Prostate gland (tissue), 2 donors: ENCODE measurements at regions not wholly inside any gene's neighbourhood (a gene's known extent, or its start where the extent isn't known, plus 50 kb on each side); places are given as distances from the start of the nearest gene placed in this dataset.
"Not testable (repeated sequence)": the region's sequence is repeated elsewhere in the genome, so short reads cannot be mapped to it uniquely, and the experiment has no call there.

Experiments
- DNase-seq: peaks from one replicate; pipeline ENCODE4 v3.0.0-alpha.2; 2019; ENCODE audit warnings: low spot score
- H3K27ac ChIP-seq, 2 donors: fragments of 200-600 bp; sonication (generic); 2 replicates each; pipeline ENCODE4 v1.5.1; 2017 to 2019
- H3K27me3 ChIP-seq: fragments of 200-600 bp; sonication (generic); replicated peaks from 2 replicates; pipeline ENCODE4 v1.5.1; 2019; ENCODE audit not compliant: insufficient read depth
- H3K36me3 ChIP-seq, 2 donors: fragments of 200-600 bp; sonication (generic); 1 replicate in 1 of 2; 2 replicates in 1 of 2; pipeline versions ENCODE4 v1.5.1 to v1.8.1; 2017 to 2019
- H3K4me1 ChIP-seq: fragments of 200-600 bp; sonication (generic); replicated peaks from 2 replicates; pipeline ENCODE4 v1.5.1; 2019
- H3K4me3 ChIP-seq, 2 donors: fragments of 200-600 bp; sonication (generic); 2 replicates each; pipeline ENCODE4 v1.5.1; 2017 to 2019
- H3K9me3 ChIP-seq: fragments of 200-600 bp; sonication (generic); 2 replicates; pipeline ENCODE4 v1.5.1; 2017
- WGBS: methylation state at CpG from one replicate; pipeline ENCODE4 v1.1.5; 2018; 5-methylcytosine and 5-hydroxymethylcytosine counted together
- intact Hi-C: fragments of 100-400 bp; cut with DNase I; formaldehyde crosslinking; loops from one replicate; pipeline ENCODE4 v1.14.2; 2022

DNA sequence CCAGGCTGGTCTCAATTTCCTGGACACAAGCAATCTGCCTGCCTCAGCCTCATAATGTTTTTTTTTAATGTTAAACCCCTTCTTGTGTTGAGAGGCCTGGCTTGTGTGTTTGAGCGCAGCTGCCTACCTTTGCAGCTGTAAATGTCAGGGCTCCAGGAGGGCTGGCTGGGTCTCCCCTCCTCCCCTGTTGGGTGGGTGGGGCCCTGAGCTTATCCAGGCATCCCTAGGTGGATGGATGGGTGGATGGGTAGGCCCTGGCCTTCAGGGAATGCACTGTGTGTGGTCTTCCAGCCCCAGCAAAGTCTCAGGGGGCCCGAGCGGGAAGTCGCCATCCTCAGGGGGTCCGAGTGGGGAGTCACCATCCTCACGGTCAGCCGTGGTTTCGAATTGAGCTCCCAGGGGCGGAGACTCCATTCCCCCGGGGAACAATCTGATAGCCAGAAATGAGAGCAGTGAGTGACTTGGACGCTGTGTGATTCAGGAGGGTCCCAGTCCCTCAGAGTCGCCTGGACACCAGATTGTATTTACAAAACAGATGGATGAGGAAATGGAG lies 279.4 kb upstream of the PLGLB2 start:
- WGBS = 77% methylated on average over 12 of the region's 12 CpGs
- intact Hi-C loops, DNase-seq, H3K4me1 ChIP-seq, H3K27me3 ChIP-seq, H3K36me3 ChIP-seq, H3K4me3 ChIP-seq, H3K9me3 ChIP-seq, H3K27ac ChIP-seq: not testable (repeated sequence)

DNA sequence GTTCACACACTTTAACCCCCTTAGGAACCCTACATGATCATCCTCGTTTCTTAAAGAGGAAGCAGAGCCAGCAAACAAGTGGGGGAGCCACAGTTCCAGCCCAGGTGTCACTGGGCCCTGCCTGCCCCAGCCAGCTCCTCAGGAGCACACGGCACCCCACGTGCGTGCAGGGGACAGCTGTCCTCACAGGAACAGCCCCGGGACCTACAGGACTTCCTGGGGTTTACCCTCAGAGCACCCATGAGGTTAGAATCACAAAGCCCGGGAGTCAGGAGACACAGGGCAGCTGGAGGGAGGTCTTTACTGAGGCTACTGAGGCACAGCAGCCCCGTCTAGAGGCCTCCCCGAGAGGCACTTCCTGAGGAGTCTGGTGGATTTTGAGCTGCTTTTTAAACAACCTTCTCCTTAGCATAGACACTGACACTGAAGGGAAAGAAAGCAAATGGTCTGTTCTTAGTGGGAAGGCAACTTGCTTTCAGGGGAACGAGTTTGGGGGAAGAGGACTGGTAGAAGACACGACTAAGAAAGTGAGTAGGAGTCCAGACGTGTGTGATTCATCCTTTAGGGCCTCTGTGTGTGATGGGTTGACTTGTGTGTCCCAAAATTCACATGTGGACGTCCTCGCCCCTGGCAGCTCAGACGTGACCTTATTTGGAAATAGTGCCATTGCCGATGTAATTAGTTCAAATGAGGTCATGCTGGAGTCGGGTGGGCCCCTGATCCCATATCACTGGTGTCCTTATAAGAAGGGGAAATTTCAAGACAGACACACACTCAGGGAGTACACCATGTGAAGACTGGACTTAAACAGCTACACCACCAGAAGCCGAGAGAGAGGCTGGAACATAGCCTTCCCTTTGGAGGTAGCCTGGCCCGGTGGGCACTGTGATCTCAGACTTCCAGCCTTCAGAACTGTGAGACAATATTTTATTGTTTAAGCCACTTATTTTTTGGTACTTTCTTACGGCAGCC lies 278.4 kb upstream of the PLGLB2 start:
- H3K27ac ChIP-seq, H3K4me1 ChIP-seq, H3K9me3 ChIP-seq, H3K4me3 ChIP-seq, intact Hi-C loops, DNase-seq, H3K36me3 ChIP-seq, H3K27me3 ChIP-seq: not testable (repeated sequence)
- WGBS = 78% methylated on average over 11 of the region's 19 CpGs

DNA sequence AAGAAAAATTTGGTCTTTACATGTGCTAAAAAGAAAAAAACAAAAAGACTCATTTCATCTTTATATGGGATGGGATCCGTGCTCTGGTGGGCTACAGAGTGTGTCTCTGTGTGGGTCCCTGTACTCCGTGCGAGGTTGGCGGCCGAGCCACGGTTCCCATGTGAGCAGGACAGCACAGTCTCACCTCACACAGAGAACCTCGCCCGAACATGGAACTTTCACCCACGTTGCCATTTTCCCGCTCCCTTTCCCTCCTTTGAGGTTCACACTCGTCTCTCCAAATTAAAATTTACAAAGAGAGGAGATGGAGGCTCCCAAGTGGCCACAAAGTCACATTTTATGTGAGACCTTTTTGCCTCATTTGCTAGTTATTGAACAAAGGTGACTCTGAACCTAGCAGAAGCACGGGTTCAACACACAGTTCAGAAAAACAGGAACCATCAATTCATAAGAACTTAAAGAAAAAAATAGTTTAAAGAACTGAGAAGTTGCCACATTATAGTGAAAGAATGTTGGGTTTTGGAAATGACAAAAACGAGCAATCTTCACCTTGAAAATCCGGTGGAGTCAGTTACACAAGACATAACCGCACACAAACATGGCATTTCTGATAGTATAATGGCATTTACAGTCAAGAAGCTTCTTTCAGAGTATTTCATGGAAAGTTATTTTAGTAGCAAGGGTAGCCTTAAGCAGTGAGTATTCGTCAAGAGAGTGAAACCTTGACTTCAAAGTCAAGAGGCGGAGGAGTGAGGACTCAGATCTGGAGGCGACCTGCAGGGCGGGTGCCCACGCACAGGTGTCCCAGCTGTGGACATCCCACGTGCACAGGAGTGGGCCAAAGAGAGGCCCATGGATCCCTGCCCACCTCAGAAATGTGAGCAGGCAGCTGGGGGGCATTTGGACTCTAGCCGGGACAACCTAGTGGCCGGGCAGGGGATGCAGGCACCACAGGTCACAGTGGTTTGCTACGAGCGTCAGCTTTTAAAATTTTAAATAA lies 277.2 kb upstream of the PLGLB2 start:
- H3K4me1 ChIP-seq, H3K27ac ChIP-seq, H3K4me3 ChIP-seq, H3K36me3 ChIP-seq, H3K9me3 ChIP-seq, intact Hi-C loops, H3K27me3 ChIP-seq, DNase-seq: not testable (repeated sequence)
- 83% methylated on average over 19 of the region's 25 CpGs for WGBS

DNA sequence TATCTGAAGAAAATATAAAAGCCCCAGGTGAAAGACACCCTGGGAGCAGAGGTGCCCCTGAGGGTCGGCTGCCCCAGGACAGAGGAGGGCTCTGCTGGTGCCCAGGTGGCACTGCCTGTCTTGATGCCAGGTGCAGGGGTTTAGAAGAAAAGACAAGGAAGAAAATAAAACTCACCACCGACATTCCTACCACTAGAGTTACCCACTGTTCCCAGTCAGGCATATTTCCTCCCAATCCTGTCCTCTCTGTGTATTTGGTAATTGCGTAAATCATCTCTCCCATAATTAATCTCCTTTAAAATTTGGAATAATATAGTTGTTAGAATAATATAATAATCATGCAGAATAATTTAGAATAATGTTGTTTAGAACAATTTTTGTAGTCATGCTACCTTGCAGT lies 276.4 kb upstream of the PLGLB2 start:
- WGBS = 61% methylated on average over 3 of the region's 3 CpGs
- intact Hi-C loops, H3K9me3 ChIP-seq, H3K27ac ChIP-seq, DNase-seq, H3K36me3 ChIP-seq, H3K4me3 ChIP-seq, H3K4me1 ChIP-seq, H3K27me3 ChIP-seq: not testable (repeated sequence)

DNA sequence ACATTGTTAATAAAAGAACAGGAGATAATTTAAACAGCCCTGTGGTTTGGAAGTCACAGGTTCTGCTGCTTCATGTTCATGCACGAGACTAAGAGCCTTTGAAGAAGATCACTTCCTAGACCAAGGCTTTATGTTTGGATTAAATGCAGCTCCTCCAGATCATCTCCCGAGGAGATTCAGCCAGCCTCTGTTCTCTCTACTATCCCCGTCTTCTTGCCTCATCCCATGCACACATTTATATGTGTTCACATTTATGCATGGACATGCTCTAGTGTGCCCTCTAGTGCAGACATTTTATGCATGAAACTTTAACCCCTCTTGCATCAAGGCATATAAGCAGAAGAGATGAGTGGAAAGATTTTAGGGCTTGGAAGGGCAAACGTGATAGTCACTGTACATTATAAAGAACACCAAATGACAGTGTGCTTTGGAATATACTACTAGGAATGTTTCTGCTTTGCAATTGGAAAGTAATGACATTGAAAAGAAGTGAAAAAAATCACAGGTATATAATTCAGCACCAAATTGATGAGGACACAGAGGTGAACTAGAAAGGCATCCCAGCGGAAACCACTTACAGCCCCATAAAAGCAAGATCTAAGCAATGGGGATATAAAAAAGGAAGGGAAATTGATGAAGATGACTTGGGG lies 271.5 kb upstream of the PLGLB2 start:
- H3K4me3 ChIP-seq = not testable (repeated sequence)
- WGBS = 32% methylated on average over 5 of the region's 5 CpGs

DNA sequence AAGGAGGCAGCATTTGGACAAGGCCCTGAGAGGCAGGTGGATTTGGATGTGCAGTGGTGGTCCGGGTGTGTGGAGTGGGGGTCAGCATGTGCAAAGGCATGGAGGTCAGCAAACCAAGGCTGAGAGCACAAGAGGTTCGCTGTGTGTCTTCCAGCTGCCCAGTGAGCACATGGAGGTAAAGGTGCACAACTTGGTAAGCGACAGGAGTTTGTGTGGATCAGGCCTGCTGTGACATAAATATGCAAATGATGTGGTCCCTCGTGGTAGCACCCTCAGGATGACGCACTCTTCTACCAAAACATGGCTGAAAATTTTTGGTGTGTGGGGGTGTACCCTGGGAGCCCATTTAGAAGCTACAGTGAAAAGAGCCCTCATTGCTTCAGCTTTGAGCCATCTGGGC lies 271.0 kb upstream of the PLGLB2 start:
- WGBS = 76% methylated on average over 5 of the region's 5 CpGs
- H3K27ac ChIP-seq, DNase-seq, H3K4me1 ChIP-seq, intact Hi-C loops, H3K4me3 ChIP-seq, H3K36me3 ChIP-seq, H3K27me3 ChIP-seq, H3K9me3 ChIP-seq: not testable (repeated sequence)

More for the DNA sequence above, 271.5 kb upstream of the PLGLB2 start:
- H3K9me3 ChIP-seq, H3K27ac ChIP-seq, H3K27me3 ChIP-seq, DNase-seq, intact Hi-C loops, H3K36me3 ChIP-seq, H3K4me1 ChIP-seq: not testable (repeated sequence)

DNA sequence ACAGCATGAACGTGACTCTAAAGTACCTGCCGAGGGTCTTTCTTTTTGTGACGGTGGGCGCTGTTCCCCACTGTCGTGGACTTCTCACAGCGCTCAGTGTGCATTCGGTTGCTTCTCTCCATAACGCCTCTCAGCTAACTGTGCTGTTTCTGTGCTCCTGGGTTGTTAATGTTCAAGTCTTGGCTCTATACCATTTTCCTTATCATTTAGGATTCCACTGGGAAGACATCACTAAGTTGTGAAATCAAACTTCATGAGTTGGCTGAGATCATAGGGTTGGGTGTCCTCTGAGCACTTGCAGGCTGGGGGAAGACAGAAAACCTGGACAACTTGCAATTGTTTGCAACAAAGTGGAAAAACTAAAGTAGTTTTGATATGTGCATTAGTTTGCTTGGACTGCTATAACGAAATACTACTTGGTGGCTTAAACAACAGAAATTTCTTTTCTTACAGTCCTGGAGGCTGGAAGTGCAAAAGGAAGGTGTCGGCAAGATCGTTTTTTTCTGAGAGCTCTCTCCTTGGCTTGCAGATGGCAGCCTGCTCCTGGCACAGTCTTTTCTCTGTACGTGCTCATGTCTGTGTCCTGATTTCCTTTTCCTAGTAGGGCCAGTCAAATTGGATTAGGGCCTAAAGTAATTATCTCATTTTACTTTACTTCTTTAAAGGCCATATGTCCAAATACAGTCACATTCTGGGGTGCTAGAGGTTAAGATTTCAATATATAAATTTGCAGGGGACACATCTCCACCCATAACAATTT lies 270.0 kb upstream of the PLGLB2 start:
- H3K9me3 ChIP-seq, H3K36me3 ChIP-seq, H3K27ac ChIP-seq, intact Hi-C loops, DNase-seq, H3K4me1 ChIP-seq, H3K27me3 ChIP-seq, H3K4me3 ChIP-seq: not testable (repeated sequence)
- WGBS = 62% methylated on average over 9 of the region's 12 CpGs

DNA sequence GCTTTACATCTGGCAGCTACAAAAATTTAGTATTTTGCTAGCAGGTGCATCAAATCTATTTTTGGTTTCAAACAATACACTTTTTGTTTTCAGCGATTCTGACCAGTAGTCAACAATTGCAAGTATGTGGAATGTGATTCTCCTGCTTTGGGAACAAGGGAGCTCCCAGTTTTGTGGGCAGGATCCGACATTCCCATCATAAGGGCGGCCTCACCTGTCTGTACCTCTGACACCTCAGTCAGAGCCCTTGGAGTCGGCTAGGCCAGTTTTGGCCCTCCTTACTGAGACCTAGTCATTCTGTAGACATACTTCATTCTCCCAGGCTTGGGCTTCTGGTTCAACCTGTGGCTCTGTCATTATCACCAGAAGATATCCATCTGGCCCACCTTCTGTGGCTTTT lies 269.0 kb upstream of the PLGLB2 start:
- H3K4me1 ChIP-seq, H3K27ac ChIP-seq, intact Hi-C loops, H3K4me3 ChIP-seq, H3K36me3 ChIP-seq, DNase-seq, H3K9me3 ChIP-seq, H3K27me3 ChIP-seq: not testable (repeated sequence)
- WGBS = 57% methylated on average over 1 of the region's 4 CpGs

DNA sequence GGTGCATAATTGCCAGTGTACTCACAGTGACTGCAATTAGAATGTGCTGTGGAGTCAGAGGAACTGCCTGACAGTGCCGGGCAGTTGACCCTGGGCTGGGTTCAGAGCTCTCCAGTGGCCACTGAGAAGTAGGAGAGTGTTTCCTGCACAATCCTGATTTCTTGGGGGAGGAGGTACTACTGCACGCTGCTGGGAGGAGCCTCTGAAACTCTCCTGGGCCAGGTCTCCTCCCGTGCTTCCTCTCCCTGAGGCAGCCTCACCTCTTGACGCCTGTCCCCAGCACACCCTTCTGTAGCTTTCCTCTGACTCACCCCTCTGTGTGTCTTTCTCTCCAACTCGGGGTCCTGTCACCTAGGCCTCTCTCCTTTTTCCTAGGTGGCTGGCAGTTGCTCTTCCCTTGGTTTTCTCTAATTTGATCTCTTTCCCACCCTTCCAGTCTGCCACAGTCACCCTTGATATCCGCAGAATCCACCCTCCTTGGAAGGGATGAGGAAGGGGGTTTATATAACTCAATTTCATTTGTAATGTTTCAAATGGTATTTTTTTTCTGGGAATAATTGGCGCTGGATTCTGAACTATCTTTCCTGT lies 264.7 kb upstream of the PLGLB2 start:
- 63% methylated on average over 7 of the region's 7 CpGs for WGBS

DNA sequence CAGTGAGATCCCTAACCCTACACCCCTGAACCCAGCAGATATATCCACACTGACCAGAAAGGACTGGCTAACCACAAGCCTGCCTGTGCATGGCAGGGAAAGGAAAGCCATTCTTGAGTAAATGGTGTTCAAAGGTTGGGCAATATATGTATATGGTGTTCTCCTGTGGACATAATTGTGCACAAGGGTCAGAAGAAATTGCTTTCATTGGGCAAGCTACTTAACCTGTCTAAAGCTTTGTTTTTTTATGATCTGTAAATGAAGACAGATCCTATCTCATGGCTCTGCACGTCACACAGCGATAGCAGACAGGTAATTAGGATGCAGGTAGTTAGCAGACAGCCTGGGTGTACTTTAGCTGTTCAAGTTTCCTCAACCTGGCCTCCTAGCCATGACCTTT lies 263.5 kb upstream of the PLGLB2 start:
- H3K4me1 ChIP-seq, H3K36me3 ChIP-seq, H3K4me3 ChIP-seq, H3K27me3 ChIP-seq, intact Hi-C loops, H3K9me3 ChIP-seq, H3K27ac ChIP-seq, DNase-seq: not testable (repeated sequence)
- 100% methylated on average over 1 of the region's 2 CpGs for WGBS

More for the DNA sequence above, 264.7 kb upstream of the PLGLB2 start:
- H3K36me3 ChIP-seq, intact Hi-C loops, H3K9me3 ChIP-seq, H3K4me1 ChIP-seq, H3K27me3 ChIP-seq, H3K27ac ChIP-seq, DNase-seq, H3K4me3 ChIP-seq: not testable (repeated sequence)

DNA sequence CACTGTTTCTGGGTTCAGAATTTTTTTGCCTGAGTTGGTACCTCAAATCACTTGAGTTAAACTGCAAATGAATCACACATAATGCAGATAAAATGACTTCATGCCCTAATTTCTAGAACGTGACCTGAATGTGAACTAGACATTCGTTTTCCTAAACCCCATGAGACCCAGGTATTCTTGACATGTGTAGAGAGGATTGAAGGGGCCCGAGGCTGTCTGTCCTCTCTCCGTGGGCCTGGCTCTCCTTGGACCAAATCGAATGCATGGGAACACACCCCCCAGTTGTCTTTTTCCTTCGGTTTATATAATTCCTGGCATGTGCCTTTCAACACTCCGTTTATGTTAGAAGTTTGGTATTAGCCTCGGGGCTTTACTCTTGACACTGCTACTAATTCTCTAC lies 262.4 kb upstream of the PLGLB2 start:
- WGBS = 39% methylated on average over 6 of the region's 8 CpGs
- H3K36me3 ChIP-seq, H3K27me3 ChIP-seq, H3K4me1 ChIP-seq, H3K9me3 ChIP-seq, intact Hi-C loops, H3K4me3 ChIP-seq, DNase-seq, H3K27ac ChIP-seq: not testable (repeated sequence)
